ENCODE measurements at regions not wholly inside any gene's neighbourhood (a gene's known extent, or its start where the extent isn't known, plus 50 kb on each side); places are given as distances from the start of the nearest gene placed in this dataset.

- TF ChIP-seq TCF4 (CRISPR knock-in tag; IDR thresholded peaks at IDR 0.05; ENCODE audit: borderline replicate concordance) (no peak), ARNTL (CRISPR knock-in tag; IDR thresholded peaks at IDR 0.05; ENCODE audit: borderline replicate concordance, low read depth) (no peak), TSHZ2 (CRISPR knock-in tag; IDR thresholded peaks at IDR 0.05) (no peak), ESRRG (CRISPR knock-in tag; IDR thresholded peaks at IDR 0.05) (no peak), ZNF70 (CRISPR knock-in tag; IDR thresholded peaks at IDR 0.05) (no peak), ISL1 (CRISPR knock-in tag; IDR thresholded peaks at IDR 0.05) (no peak), PPARA (CRISPR knock-in tag; IDR thresholded peaks at IDR 0.05; ENCODE audit: borderline replicate concordance) (no peak), ZC3H10 (CRISPR knock-in tag; IDR thresholded peaks at IDR 0.05) (no peak), CSRNP3 (CRISPR knock-in tag; IDR thresholded peaks at IDR 0.05) (no peak), GLIS3 (CRISPR knock-in tag; IDR thresholded peaks at IDR 0.05) (no peak), SNAI2 (CRISPR knock-in tag; IDR thresholded peaks at IDR 0.05) (no peak), ZNF565 (CRISPR knock-in tag; conservative IDR thresholded peaks at IDR 0.05; ENCODE audit: low read depth) (no peak), PATZ1 (CRISPR knock-in tag; IDR thresholded peaks at IDR 0.05; ENCODE audit: borderline replicate concordance) (no peak), ZNF8 (CRISPR knock-in tag; IDR thresholded peaks at IDR 0.05) (no peak), CREB5 (CRISPR knock-in tag; IDR thresholded peaks at IDR 0.05; ENCODE audit: low read depth) (no peak), OSR1 (CRISPR knock-in tag; IDR thresholded peaks at IDR 0.05) (no peak), TOX (CRISPR knock-in tag; IDR thresholded peaks at IDR 0.05; ENCODE audit: borderline replicate concordance) (no peak), POU6F1 (CRISPR knock-in tag; IDR thresholded peaks at IDR 0.05; ENCODE audit: borderline replicate concordance, low read depth) (no peak), ZFP3 (CRISPR knock-in tag; IDR thresholded peaks at IDR 0.05) (no peak), ZFP30 (CRISPR knock-in tag; IDR thresholded peaks at IDR 0.05) (no peak)
- ATAC-seq, result no peak
Measured at GRCh38 chr12:4189721-4190120, 83.8 kb upstream of the CCND2 start.

- no peak for ATAC-seq
- TF ChIP-seq ZC3H10 (CRISPR knock-in tag; IDR thresholded peaks at IDR 0.05) (no peak), CREB5 (CRISPR knock-in tag; IDR thresholded peaks at IDR 0.05; ENCODE audit: low read depth) (no peak), POU6F1 (CRISPR knock-in tag; IDR thresholded peaks at IDR 0.05; ENCODE audit: borderline replicate concordance, low read depth) (no peak), ZFP3 (CRISPR knock-in tag; IDR thresholded peaks at IDR 0.05) (no peak), ISL1 (CRISPR knock-in tag; IDR thresholded peaks at IDR 0.05) (no peak), ZFP30 (CRISPR knock-in tag; IDR thresholded peaks at IDR 0.05) (no peak), ZNF8 (CRISPR knock-in tag; IDR thresholded peaks at IDR 0.05) (no peak), CSDC2 (CRISPR knock-in tag; IDR thresholded peaks at IDR 0.05) (no peak), PPARA (CRISPR knock-in tag; IDR thresholded peaks at IDR 0.05; ENCODE audit: borderline replicate concordance) (no peak), ZNF565 (CRISPR knock-in tag; conservative IDR thresholded peaks at IDR 0.05; ENCODE audit: low read depth) (no peak), CSRNP3 (CRISPR knock-in tag; IDR thresholded peaks at IDR 0.05) (no peak), ZNF70 (CRISPR knock-in tag; IDR thresholded peaks at IDR 0.05) (no peak), RARB (CRISPR knock-in tag; IDR thresholded peaks at IDR 0.05) (no peak), TOX (CRISPR knock-in tag; IDR thresholded peaks at IDR 0.05; ENCODE audit: borderline replicate concordance) (no peak), GLIS3 (CRISPR knock-in tag; IDR thresholded peaks at IDR 0.05) (no peak), ESRRG (CRISPR knock-in tag; IDR thresholded peaks at IDR 0.05) (no peak)
Measured at GRCh38 chr12:4187916-4188315, 85.6 kb upstream of the CCND2 start.
